T-helper 1 cell (primary cell): ENCODE measurements at regions not wholly inside any gene's neighbourhood (a gene's known extent, or its start where the extent isn't known, plus 50 kb on each side); places are given as distances from the start of the nearest gene placed in this dataset.
"Not testable (repeated sequence)": the region's sequence is repeated elsewhere in the genome, so short reads cannot be mapped to it uniquely, and the experiment has no call there.

Experiments used
- DNase-seq, 5 donors: peaks; one replicate each; pipeline ENCODE4 v3.0.0-alpha.2; 2012 to 2020

- no peak for DNase-seq
Observed at GRCh38 chr5:23223846-23224245, 283.6 kb upstream of the PRDM9 start.

GRCh38 chr5:23221831-23222230, 285.6 kb upstream of the PRDM9 start:
- DNase-seq, result no peak

GRCh38 chr5:23217159-23217558, 290.2 kb upstream of the PRDM9 start:
- no peak for DNase-seq

- no peak for DNase-seq
Observed at GRCh38 chr5:23216345-23216744, 291.1 kb upstream of the PRDM9 start.

- DNase-seq, result peak in 1 of 5 donors; percentile 2
Observed at GRCh38 chr5:23208959-23209431, 298.4 kb upstream of the PRDM9 start.

GRCh38 chr5:23204111-23204510, 303.3 kb upstream of the PRDM9 start:
- DNase-seq, result no peak

GRCh38 chr5:23169660-23170416, 316.7 kb upstream of the CDH12 start:
- no peak for DNase-seq

GRCh38 chr5:23164971-23165370, 311.8 kb upstream of the CDH12 start:
- DNase-seq, result no peak

- DNase-seq, result no peak
Observed at GRCh38 chr5:23158179-23158578, 305.0 kb upstream of the CDH12 start.

GRCh38 chr5:23157716-23158115, 304.6 kb upstream of the CDH12 start:
- no peak for DNase-seq

GRCh38 chr5:23157169-23157568, 304.0 kb upstream of the CDH12 start:
- DNase-seq, result no peak

- no peak for DNase-seq
Observed at GRCh38 chr5:23147625-23148024, 294.5 kb upstream of the CDH12 start.

- DNase-seq, result no peak
Observed at GRCh38 chr5:23146183-23146582, 293.0 kb upstream of the CDH12 start.

- no peak for DNase-seq
Observed at GRCh38 chr5:23139338-23140171, 286.4 kb upstream of the CDH12 start.

GRCh38 chr5:23136958-23137357, 283.8 kb upstream of the CDH12 start:
- no peak for DNase-seq

GRCh38 chr5:23132231-23132630, 279.1 kb upstream of the CDH12 start:
- DNase-seq, result no peak

- no peak for DNase-seq
Observed at GRCh38 chr5:23112237-23112636, 259.1 kb upstream of the CDH12 start.

GRCh38 chr5:23105021-23105420, 251.9 kb upstream of the CDH12 start:
- DNase-seq, result no peak

GRCh38 chr5:23103566-23103965, 250.4 kb upstream of the CDH12 start:
- DNase-seq, result no peak

- DNase-seq, result not testable (repeated sequence)
Observed at GRCh38 chr5:23095418-23095817, 242.3 kb upstream of the CDH12 start.

GRCh38 chr5:23089286-23089685, 236.1 kb upstream of the CDH12 start:
- no peak for DNase-seq

- DNase-seq, result no peak
Observed at GRCh38 chr5:23084815-23085214, 231.7 kb upstream of the CDH12 start.

- no peak for DNase-seq
Observed at GRCh38 chr5:23072179-23072578, 219.0 kb upstream of the CDH12 start.

- DNase-seq, result no peak
Observed at GRCh38 chr5:23071682-23072081, 218.5 kb upstream of the CDH12 start.
